ENCODE measurements at regions not wholly inside any gene's neighbourhood (a gene's known extent, or its start where the extent isn't known, plus 50 kb on each side); places are given as distances from the start of the nearest gene placed in this dataset.

- H3K4me3 Mint-ChIP-seq, result no peak overlapping the region
- TF ChIP-seq, protein P1, sequence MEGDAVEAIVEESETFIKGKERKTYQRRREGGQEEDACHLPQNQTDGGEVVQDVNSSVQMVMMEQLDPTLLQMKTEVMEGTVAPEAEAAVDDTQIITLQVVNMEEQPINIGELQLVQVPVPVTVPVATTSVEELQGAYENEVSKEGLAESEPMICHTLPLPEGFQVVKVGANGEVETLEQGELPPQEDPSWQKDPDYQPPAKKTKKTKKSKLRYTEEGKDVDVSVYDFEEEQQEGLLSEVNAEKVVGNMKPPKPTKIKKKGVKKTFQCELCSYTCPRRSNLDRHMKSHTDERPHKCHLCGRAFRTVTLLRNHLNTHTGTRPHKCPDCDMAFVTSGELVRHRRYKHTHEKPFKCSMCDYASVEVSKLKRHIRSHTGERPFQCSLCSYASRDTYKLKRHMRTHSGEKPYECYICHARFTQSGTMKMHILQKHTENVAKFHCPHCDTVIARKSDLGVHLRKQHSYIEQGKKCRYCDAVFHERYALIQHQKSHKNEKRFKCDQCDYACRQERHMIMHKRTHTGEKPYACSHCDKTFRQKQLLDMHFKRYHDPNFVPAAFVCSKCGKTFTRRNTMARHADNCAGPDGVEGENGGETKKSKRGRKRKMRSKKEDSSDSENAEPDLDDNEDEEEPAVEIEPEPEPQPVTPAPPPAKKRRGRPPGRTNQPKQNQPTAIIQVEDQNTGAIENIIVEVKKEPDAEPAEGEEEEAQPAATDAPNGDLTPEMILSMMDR (IDR thresholded peaks at IDR 0.05), result no peak
- TF ChIP-seq EZH2phosphoT487 (IDR thresholded peaks at IDR 0.05), result no peak
- no peak for TF ChIP-seq EZH2 (IDR thresholded peaks at IDR 0.05)
- no peaks in the 10 kb centered on the region for H3K4me1 ChIP-seq
- H3K36me3 Mint-ChIP-seq, result no peaks in the 10 kb centered on the region
- DNase-seq (ENCODE audit: low spot score), result no peak
- no peak overlapping the region for H3K9ac ChIP-seq
- H3K79me2 ChIP-seq (ENCODE audit: low read depth), result no peaks in the 10 kb centered on the region
- H3K4me1 Mint-ChIP-seq, result peaks cover 3% of the 10 kb centered on the region
- H3K36me3 ChIP-seq, result no peaks in the 10 kb centered on the region
- H3K27me3 Mint-ChIP-seq (ENCODE audit: insufficient read depth, low read depth), result no peaks in the 10 kb centered on the region
- no peaks in the 10 kb centered on the region for H3K9me3 Mint-ChIP-seq
- H4K20me1 ChIP-seq (ENCODE audit: low read depth), result no peaks in the 10 kb centered on the region
- no peak overlapping the region for H3K27ac ChIP-seq
- H3K27me3 ChIP-seq, result no peaks in the 10 kb centered on the region
- H3F3A ChIP-seq (ENCODE audit: low read depth), result no peaks in the 10 kb centered on the region
- H2AFZ ChIP-seq (replicated peaks), result peak overlapping the region; percentile 63
- no peak overlapping the region for H3K27ac Mint-ChIP-seq
- no peak overlapping the region for H3K4me2 ChIP-seq
- no peaks in the 10 kb centered on the region for H3K9me3 ChIP-seq (ENCODE audit: low read depth)
- no peak overlapping the region for H3K4me3 ChIP-seq
Observed at GRCh38 chr4:89419111-89419695, 111.6 kb upstream of the GPRIN3 start.

DNA sequence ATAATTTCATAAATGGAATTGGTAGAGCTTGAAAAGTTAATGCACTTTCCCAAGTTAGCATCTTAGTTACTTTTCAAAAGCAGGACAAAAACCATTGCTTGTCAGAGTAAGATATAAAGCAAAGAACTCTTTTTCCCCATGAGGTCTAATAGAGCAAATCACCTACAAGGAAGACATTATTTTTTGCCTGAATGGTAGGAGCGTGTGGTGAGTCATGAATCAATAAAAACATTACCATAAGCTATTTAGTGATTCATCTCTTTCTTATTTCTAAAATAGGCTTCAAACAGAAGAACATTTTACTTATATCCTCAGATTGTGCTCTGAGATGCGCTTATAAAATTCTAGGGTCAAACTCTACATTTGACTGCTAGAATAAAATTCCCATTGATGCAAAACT lies 109.4 kb upstream of the GPRIN3 start:
- no peak overlapping the region for H3K27ac Mint-ChIP-seq
- H3K9me3 Mint-ChIP-seq, result no peaks in the 10 kb centered on the region
- Histone ChIP-seq H2AFZ (replicated peaks) (no peak overlapping the region), H3K4me2 (no peak overlapping the region), H3K4me3 (no peak overlapping the region), H3K36me3 (no peaks in the 10 kb centered on the region), H3K9ac (no peak overlapping the region), H3K79me2 (ENCODE audit: low read depth) (no peaks in the 10 kb centered on the region), H3F3A (ENCODE audit: low read depth) (no peaks in the 10 kb centered on the region), H3K27me3 (no peaks in the 10 kb centered on the region), H3K9me3 (ENCODE audit: low read depth) (no peaks in the 10 kb centered on the region), H4K20me1 (ENCODE audit: low read depth) (no peaks in the 10 kb centered on the region), H3K27ac (no peak overlapping the region), H3K4me1 (no peaks in the 10 kb centered on the region)
- H3K36me3 Mint-ChIP-seq, result no peaks in the 10 kb centered on the region
- DNase-seq (ENCODE audit: low spot score), result no peak
- H3K4me1 Mint-ChIP-seq, result peaks cover 4% of the 10 kb centered on the region
- no peak for TF ChIP-seq EZH2phosphoT487 (IDR thresholded peaks at IDR 0.05)
- TF ChIP-seq, protein P1 (IDR thresholded peaks at IDR 0.05), result no peak
- no peak for TF ChIP-seq EZH2 (IDR thresholded peaks at IDR 0.05)
- H3K27me3 Mint-ChIP-seq (ENCODE audit: insufficient read depth, low read depth), result no peaks in the 10 kb centered on the region
- H3K4me3 Mint-ChIP-seq, result no peak overlapping the region

- no peak overlapping the region for H3K4me3 Mint-ChIP-seq
Observed at GRCh38 chr4:89413518-89413917, 105.9 kb upstream of the GPRIN3 start.

More at GRCh38 chr4:89413518-89413917, 105.9 kb upstream of the GPRIN3 start:
- DNase-seq (ENCODE audit: low spot score), result no peak
- Histone ChIP-seq H3K9me3 (ENCODE audit: low read depth) (no peaks in the 10 kb centered on the region), H3K9ac (no peak overlapping the region), H3K4me3 (no peak overlapping the region), H3K4me1 (no peaks in the 10 kb centered on the region), H3K27ac (no peak overlapping the region), H3K79me2 (ENCODE audit: low read depth) (no peaks in the 10 kb centered on the region), H2AFZ (replicated peaks) (no peak overlapping the region), H4K20me1 (ENCODE audit: low read depth) (no peaks in the 10 kb centered on the region), H3K27me3 (no peaks in the 10 kb centered on the region), H3F3A (ENCODE audit: low read depth) (no peaks in the 10 kb centered on the region), H3K4me2 (no peak overlapping the region), H3K36me3 (no peaks in the 10 kb centered on the region)
- no peaks in the 10 kb centered on the region for H3K9me3 Mint-ChIP-seq
- H3K36me3 Mint-ChIP-seq, result no peaks in the 10 kb centered on the region
- no peak overlapping the region for H3K27ac Mint-ChIP-seq
- peaks cover 8% of the 10 kb centered on the region for H3K4me1 Mint-ChIP-seq
- TF ChIP-seq EZH2 (IDR thresholded peaks at IDR 0.05) (no peak), EZH2phosphoT487 (IDR thresholded peaks at IDR 0.05) (no peak)
- TF ChIP-seq, protein P1 (IDR thresholded peaks at IDR 0.05), result no peak
- H3K27me3 Mint-ChIP-seq (ENCODE audit: insufficient read depth, low read depth), result peaks cover 2% of the 10 kb centered on the region

Measured in neural progenitor cell (in vitro differentiated cells).